Muscle of back (tissue), 3 donors: ENCODE measurements at regions not wholly inside any gene's neighbourhood (a gene's known extent, or its start where the extent isn't known, plus 50 kb on each side); places are given as distances from the start of the nearest gene placed in this dataset.

Experiments
- DNase-seq, 3 donors: peaks; one replicate each; pipeline versions ENCODE4 v3.0.0 to v3.0.0-alpha.2; 2013

GRCh38 chr11:103530257-103530656 is 421.0 kb downstream of the DYNC2H1 start:
- DNase-seq, result no peak

- DNase-seq, result peak in 1 of 3 donors; percentile 71
Measured at GRCh38 chr11:103532133-103532788, 423.0 kb downstream of the DYNC2H1 start.

DNA sequence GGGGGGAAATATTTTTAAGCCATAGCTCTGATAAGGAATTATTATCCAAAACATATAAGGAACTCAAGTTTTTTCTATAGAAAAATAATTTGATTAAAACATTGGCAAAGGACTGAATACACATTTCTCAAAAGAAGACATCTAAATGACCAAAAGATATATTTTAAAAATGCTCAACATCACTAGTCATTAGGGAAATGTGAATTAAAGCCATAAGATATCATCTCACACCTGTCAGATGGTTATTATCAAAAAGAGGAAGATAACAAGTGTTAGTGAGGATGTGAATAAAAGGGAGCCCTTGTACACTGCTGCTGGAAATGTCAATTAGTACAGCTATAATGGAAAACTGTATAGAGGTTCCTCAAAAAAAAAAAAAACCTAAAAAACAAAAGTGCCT is 425.0 kb downstream of the DYNC2H1 start:
- no peak for DNase-seq

- DNase-seq, result no peak
Measured at GRCh38 chr11:103534959-103535358, 425.7 kb downstream of the DYNC2H1 start.

DNA sequence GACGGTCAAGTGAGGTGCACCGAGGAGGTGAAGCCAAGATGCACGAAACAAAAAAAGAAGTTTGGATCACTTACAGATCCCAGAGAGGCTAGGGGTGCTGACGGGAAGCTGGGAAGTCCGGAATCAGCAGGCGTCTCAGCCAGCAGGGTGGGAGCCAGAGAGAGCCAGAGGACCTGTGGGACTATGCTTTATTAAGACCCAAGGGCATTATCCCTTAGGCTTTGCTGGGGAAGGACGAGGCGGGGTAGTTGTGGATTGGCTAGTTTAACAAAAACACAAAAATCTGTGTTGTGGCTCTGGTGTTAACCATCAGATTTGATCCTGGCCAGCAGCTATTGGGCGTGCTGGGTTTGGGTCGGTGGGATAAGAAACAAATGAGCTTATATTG is 427.1 kb downstream of the DYNC2H1 start:
- DNase-seq, result peak in 1 of 3 donors; percentile 15

DNA sequence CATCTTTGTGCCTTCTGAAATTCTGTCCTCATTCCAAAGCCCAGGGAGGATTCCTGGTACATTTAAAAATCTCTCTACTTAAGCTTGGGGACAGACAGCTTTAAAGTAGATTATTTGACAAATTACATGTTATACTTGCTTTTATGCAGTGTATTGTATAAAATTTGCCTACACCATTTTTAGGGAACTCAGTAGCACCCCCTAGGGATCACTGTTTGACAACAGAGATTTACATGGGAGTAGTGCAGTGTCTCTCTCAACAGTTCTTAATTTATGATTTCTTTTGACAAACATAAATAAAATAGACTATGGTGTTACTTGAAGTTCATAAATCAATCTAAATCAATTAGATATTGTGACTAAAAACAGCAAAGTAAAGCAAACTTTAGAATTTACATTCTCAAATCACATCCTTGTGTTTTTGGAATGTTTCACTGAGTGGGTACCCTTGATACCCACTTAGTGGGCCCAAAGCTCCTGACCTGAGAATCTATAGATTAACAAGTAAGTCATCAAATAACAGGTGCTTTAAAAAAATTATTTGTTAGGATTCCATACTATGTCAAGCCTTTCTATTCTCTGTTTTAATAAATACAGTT is 428.8 kb downstream of the DYNC2H1 start:
- no peak for DNase-seq

- no peak for DNase-seq
Measured at GRCh38 chr11:103539166-103539565, 429.9 kb downstream of the DYNC2H1 start.

DNA sequence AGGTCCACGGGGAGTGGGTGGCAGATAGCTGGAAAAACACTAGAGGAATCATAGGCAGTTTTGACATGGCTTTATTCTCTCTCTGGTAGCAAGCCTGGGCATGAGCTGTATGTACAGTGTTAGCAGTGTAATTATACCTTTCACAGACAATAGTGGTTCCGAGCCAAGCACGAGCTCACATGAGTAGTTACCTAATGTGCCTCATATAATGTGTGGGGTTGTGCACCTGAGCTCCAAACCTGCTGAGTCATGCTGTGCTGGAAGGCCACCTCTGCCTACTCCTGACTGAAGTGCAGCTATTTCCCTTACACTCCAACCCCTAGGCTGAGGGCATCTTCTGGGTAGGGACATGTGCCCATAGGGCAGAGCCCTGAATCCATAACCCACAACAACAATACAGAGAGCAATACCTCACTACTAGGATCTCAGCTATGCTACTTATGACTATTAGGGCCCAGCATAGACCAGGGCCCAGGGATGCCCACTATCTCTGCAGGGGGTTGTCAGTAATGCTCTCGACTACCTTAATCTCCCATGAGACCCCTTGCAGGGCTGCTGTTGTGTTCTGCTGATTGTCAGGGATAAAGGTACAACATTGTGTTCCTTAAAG is 432.1 kb downstream of the DYNC2H1 start:
- no peak for DNase-seq

- DNase-seq, result no peak
Measured at GRCh38 chr11:103542851-103543250, 433.6 kb downstream of the DYNC2H1 start.

DNA sequence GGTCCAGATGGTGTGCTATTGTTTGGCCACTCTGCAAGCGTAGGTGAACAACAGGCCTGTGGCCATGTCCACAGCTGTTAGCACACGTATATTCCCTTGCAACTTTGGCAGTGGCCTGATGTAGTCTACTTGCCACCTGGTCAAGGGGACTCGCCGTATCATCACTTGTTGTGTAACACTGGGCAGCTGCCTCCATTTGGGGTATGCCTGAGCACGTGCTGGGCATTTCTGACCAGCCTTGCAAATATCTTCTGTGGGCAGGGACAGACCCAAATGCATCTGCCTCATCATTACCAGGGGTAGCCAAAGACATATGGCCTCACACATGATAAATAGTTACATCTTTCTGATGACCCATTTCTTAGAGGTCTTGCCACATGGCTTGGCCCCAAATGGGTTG is 434.2 kb downstream of the DYNC2H1 start:
- no peak for DNase-seq

DNA sequence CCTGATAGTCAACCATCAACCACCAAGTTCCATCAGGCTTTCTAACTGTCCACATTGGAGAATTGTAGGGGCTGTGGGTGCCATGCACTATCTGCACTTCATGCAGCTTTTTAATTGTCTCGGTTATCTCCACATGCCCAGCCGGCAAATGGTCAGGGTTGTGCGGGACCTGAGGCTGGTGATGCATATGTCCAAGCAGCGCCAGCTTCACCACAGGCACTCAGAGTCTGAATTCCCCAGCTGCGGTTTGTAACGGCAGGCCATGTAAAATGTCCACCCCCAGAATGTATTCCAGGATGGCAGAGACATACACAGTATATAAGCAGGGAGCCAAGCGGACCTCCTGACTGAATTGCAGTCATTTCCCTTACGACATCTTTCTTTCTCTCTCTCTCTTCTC is 435.6 kb downstream of the DYNC2H1 start:
- DNase-seq, result no peak

GRCh38 chr11:103545551-103545950 is 436.3 kb downstream of the DYNC2H1 start:
- no peak for DNase-seq

DNA sequence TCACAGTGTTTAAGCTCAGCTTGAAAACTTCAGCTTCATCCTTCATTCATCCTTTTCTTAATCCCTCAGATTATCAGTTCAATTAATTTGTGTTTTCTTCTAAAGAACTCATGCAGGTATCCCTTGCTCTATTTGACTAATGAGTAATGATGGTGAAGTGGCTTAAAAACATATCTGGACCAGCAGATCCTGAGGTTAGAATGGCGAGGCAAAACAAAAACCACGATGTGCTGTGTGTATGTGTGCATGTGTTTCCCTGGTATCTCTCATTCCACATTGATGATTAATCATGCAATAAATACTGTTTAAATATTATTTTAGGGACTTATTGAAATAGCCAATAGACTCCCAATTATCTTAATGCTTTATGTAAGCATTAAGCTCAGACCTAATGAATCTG is 437.0 kb downstream of the DYNC2H1 start:
- no peak for DNase-seq

DNA sequence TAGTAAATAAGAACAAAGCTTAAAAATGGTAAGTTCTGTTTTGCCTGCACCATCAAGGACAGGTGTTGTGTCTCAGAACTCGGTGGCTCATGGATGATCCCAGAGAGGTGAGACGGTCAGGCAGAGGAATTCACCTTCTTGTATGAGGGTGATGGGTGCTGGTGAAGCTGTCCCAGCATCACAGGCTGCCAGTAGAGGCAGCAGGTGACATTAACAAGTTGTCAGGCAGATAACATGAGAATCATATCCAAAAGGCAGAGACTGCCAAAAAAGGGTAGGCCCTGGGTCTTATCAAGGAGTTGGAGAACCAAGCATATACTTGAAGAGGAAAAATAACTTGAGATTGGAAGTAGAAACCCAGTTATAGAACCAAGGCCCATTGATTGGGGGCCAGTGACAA is 437.8 kb downstream of the DYNC2H1 start:
- no peak for DNase-seq

DNA sequence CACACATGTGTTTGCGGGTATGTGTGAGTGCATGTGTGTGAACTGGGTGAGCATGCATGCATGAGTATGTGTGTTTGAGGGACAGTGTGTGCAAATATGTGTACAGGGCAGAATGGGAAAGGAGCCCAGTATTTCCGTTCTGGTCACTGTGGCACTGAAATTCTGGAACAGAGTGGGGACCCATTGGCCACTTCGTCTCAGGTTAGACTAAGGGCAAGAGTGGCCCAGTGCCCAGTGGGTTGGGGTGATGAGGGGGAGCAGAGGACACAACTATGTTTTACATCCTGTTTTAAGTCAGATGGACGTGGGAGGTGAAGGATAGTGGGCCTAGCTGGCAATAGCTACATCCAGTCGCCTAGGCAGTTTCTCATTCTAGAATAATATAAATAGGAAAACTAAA is 438.5 kb downstream of the DYNC2H1 start:
- DNase-seq, result no peak

- no peak for DNase-seq
Measured at GRCh38 chr11:103548838-103549237, 439.6 kb downstream of the DYNC2H1 start.

GRCh38 chr11:103550811-103551210 is 441.6 kb downstream of the DYNC2H1 start:
- DNase-seq, result no peak

GRCh38 chr11:103552086-103552485 is 442.9 kb downstream of the DYNC2H1 start:
- DNase-seq, result no peak

DNA sequence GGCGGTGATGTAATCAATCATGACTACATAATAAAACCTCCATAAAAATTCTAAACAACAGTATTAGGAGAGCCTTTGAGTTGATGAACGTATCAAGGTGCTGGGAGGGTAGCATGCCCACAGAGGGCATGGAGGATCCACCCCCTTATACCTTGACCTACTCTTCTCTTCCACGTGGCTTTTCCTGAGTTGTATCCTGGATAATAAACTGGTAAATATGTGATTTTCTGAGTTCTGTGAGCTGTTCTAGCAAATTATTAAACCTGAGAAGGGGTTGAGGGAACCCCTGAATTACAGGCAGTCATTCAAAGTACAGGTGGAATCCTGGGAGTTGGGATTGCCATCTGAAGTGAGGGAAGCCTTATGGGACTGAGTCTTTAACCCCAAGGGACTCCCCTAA is 446.9 kb downstream of the DYNC2H1 start:
- DNase-seq, result no peak

- no peak for DNase-seq
Measured at GRCh38 chr11:103566116-103566515, 456.9 kb downstream of the DYNC2H1 start.

- DNase-seq, result no peak
Measured at GRCh38 chr11:103581760-103582159, 454.7 kb upstream of the DDI1 start.

DNA sequence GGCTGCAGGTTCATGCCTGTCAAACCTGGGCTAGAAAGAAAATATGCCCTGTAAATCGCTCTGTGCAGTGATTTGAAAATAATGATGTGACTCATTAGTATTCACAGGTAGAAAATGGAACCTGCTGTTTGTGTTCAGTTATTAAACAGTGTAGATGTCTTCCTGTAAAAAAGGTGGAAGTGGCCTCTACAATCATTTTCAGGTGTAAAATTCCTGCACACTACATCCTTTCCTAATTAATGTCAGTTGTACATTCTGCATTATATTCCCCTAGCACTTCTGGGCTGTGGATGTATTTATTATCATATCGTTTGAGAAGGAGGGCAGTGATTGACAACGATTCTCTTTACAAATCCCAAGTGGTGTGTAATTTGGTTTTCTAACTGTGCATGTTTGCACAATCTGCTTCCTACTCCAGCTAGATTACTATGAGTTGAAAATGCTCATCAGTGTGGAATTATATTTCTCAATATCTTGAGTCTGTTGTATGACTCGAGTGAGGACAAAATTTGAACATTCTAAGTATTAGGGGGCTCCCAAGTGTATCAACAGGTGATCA is 454.0 kb upstream of the DDI1 start:
- no peak for DNase-seq

DNA sequence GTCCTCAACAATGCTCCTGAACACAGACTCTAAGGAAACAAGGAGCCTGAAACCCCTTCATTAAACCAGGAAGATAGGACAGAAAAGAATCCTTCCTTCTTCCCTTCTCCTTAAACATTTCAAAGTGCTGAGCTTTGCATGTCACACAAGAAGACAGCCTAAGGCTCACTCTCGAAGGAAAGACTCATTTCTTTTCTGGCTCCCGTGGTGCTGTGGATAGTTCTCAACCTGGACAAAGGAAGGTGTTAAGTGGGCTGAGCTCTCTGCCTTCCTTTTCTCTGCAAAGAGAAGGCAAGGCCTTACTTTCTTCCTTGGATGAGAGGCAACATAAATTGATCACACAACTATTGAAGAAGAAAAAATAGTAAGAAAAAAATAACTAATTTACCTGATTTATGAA is 452.4 kb upstream of the DDI1 start:
- no peak for DNase-seq
